Retina (tissue), 1 donor: ENCODE measurements at regions not wholly inside any gene's neighbourhood (a gene's known extent, or its start where the extent isn't known, plus 50 kb on each side); places are given as distances from the start of the nearest gene placed in this dataset.

Source experiments
- DNase-seq: peaks from one replicate; pipeline ENCODE4 v3.0.0-alpha.2; 2016

DNA sequence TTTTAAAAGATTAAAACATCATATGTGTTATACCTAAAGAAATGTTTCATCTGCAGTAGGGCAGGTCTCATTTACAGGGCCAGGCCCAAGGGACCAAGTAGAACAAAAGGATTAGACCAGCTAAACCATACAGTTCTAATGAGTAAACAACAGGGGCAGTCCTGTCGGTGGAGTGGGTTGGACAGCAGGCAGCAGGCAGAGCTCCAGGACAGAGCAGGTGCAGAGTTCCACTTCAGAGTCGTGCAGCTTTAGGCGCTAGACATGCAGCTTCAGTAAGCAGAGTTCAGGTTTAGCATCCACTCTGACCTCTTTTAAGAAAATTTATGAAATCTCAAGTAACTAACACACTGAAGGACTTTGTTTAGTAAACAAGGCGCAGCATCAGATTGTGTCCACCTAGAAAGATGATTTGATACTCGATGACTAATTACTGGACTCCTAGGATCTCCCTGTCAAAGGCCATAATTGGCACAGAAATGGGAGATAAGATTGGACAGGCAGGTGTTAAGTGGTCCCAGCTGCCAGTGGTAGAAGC, 487.7 kb upstream of the INTU start:
- peak; percentile 38 for DNase-seq

DNA sequence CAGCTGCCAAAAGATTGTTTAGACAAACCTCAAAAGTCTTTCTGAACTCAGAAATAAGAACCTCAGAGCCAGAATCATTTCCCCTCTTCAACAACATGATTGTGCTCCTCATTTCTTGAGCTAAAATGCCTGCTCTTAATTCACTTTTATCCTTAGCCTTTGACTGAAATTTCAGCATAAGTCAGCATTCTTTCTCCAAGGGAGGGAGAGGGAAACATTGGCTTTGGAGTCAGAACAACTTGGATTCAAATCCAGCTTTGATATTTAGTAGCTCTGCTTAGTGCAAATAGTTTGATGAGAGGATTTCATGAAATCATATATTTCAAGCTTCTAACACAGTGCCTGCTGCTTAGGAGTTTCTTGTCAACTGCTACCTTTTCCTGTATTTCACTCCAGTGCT, 484.6 kb upstream of the INTU start:
- no peak for DNase-seq

DNA sequence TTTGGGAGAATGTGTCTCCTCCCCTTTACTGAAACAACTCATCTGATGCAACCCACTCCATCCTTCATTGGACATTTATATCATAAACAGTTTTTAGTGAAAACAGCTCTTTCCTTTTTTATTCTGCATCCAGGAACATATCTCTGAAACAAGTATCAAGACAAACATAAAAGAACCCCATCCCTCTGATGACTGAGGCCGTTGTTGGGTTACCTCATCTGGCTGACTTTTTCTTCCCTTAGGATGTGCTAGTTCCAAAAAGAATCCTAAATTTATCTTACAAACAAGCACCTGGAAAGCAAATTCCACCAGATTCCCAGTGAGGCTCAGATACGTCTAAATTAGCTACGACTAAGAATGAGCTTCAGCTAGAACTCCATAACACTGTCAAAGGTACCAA, 483.7 kb upstream of the INTU start:
- no peak for DNase-seq

DNA sequence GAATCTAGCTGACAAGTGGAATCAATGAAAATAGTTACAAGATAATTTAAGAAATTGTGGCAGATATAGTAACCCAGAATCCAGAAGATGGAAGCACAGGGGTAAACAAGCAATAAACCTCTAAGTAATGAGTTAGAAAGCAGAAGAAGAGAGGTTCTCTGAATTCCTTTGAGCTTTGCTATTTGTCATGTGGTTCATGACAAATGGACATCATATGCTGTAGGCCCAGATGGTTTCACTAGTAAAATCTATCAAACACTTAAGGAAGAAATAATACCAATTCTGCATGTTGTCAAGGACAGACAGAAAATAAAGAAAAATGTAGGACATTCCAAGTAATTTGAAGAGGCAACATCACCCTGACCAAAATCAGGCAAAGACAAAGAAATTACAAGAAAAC, 480.8 kb upstream of the INTU start:
- no peak for DNase-seq

DNA sequence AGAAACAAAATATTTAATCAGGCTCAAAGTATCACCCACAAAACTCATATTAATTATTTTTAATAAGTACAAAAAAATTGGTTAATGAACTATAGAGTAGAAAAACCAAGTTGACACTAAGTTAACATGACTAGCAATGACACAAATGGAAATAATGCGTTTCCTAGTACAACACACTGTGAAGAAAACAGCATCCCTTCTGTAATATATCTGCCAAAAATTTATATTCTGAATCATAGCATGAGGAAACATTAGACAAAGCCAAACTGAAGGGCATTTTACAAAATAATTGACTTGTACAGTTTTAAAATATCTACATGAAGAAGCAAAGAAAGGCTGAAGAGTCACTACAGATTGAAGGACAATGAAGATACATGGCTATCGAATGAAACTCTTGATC, 477.6 kb upstream of the INTU start:
- no peak for DNase-seq

DNA sequence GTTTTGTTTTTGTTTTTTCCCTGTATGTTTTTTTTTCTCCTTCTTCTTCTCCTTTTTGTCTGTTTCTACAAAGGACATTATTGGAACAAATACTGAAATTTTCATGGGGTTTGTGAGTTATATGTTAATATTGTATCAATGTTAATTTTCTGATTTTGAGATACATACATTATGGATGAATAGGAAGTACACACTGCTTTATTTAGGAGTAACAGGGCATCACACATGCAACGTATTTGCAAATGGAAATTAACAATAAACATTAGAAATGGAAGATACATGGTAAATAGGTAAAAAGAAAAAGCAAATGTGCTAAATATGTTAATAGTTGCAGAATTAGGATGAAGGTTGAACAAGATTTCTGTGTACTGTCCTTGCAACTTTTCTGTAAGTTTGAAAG, 477.2 kb upstream of the INTU start:
- no peak for DNase-seq

DNA sequence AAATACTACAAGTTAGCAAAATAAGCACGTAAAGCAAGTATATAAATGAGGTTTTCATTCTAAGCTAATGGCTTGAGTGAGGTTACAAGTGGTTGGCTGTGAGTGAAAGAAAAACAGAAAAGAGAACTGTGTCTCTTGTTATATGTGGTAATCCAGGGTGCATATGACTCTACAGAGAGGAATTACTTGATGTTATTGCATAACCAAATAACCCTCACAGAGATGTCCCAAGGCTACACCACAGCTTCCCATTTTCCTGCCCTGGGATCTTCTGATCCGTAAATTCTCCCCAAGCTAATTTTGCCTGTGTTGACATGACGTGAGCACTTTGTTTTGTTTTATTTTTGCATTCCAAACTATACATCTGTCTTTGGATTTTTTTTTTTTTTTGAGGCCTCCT, 470.0 kb upstream of the INTU start:
- no peak for DNase-seq

DNA sequence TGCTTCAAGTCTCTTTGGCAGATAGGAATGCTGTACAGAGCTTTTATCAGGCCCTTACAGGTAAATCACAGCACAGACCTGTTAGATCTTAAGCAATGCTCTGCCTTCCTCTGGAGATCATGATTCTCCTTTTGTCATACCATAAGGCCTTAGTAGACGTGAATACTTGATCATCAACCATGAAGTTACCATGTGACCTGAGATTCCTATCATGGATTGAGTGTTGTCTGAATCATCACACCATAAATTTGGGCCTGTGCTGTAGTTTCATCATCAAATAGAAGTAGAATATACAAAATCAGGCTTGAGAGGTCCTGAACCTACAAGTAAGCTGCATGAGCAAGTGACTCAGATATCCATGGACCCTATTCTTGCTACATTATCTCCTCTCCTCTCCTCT, 466.8 kb upstream of the INTU start:
- no peak for DNase-seq

DNA sequence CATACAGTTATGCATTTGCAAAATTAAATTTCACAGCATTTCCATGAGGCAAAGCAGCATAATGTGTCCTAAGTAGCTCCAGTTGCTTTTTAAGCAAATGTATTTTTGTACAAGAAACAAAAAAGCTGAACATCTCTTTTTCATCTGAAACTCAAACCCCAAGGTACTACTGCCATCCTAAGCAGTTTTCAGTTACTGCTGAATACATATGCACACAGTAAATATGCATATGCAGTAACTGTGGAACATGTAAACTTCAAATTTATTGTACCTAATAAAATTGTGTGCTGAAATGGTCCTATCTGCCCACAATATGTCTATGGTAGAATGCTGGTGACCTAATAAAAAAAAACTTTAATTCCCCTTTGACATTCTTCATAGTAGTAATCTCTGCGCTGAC, 458.6 kb upstream of the INTU start:
- DNase-seq, result no peak

DNA sequence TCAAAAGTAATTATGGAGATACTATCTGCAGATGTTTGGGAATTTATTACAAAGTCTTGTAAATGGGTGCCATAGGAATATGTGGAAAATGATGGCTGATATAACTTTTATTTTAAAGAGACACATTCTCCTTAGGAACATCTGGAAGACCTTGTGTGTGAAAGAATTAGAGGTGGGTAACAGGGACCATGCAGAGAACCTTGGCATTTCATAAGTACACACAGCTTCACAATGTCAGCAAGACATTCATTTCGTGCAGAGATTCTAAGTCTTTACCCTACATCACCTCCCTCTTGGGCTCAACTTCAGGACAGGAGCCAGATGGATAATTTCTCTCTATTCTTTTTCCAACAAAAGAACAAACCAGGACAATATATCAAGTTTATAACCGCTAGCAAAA, 458.1 kb upstream of the INTU start:
- no peak for DNase-seq

DNA sequence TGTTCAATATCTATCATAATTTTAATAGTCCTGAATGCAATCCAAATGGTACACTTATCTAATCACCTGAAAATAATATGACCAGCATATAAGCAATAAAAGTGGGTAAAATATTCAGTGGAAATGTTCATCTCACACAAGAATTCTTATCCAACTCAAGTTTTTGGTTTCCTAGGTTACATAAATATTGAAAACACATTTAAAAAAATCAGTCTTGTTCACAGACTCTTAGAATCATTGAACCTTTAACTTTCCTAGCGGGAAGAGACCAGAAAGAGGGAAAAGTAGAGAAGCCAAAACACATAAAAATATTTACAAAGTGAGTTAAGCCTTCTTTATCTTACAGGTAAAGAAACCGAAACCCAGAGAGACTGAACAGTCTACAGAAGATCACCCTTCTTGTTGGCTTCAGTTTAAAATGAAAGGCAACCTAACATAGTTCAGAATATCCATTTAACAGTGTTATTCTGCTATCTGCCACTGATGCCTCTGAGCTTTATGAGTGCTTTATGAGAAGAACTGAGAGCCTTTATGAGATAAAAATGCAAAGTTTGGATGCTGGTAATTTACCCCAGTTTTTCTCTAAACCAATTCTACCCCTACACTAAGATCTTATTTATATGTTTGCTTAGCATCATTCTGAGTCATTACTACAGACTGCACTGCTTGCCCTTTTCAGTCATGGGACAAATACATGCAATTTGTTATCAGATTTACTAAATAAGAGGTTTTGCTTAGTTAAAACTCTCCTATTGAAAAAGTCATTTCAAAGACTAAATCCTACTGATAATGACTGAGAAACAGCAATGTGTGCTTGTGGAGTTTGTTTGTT, 453.3 kb upstream of the INTU start:
- DNase-seq, result no peak

DNA sequence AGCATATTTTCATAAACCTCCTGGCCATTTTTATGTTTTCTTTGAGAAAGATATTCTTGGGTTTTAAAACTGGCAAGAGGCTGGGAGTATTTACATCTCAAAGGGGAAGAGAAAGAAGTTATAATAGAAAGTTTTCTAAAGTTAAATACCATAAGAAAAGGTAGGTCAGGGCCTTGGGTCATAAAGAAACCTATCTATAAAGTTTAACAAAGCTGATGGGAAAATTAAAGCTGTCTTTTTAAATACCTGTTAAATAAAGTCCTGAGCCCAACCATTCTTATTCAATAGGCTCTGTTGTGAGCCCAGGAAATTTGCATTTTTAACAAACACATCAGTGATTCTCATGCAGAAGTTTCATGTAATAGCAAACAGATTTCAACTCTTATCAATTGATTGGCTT, 451.8 kb upstream of the INTU start:
- no peak for DNase-seq

DNA sequence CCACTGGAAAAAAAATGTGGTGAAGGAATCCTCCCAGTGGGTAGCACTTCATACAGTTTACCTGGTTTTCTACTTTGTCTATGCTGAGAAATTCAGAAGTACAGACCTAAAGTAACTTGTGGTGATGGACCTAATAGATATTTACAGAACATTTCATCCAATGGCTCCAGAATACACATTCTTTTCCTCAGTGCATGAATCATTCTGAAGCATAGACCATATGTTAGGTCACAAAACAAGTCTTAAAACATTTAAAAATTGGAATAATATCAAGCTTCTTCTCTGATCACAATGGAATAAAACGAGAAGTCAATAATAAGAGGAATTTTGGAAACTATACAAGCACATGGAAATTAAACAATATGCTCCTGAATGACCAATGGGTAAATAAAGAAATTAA, 450.1 kb upstream of the INTU start:
- DNase-seq, result no peak

DNA sequence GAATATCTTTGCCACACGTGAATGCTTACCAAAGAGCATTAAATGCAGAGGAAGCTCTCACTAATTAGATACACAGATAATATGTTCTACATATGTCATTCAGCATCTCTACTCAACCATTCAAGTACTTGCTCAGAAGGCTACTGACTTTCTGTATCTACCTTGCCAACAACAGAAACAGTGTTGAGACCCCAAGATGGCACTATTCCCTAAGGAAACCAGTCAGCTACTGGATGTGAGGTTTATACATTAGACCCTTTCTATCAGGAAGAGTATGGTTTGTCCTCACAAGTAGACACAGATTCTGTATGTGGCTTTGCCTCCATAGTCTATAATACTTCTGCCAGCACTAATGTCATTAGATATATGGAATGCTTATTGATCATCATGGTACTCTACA, 443.9 kb upstream of the INTU start:
- DNase-seq, result no peak

DNA sequence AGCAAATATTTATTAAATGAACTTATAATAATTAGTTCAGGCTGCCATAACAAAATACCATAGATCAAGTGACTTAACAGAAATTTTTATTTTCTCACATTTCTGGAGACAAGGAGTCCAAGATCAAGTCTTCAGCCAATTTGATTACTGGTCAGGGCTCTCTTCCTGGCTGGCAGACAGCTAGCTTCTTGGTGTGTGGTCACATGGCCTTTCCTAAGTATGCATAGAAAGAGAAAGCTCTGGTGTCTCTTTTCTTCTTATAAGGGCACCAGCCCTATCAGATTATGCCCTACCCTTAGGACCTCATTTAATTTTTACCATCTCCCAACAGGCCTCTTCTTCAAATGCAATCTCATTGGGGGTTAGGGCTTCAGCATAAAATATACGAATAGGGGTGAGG, 438.5 kb upstream of the INTU start:
- no peak for DNase-seq

DNA sequence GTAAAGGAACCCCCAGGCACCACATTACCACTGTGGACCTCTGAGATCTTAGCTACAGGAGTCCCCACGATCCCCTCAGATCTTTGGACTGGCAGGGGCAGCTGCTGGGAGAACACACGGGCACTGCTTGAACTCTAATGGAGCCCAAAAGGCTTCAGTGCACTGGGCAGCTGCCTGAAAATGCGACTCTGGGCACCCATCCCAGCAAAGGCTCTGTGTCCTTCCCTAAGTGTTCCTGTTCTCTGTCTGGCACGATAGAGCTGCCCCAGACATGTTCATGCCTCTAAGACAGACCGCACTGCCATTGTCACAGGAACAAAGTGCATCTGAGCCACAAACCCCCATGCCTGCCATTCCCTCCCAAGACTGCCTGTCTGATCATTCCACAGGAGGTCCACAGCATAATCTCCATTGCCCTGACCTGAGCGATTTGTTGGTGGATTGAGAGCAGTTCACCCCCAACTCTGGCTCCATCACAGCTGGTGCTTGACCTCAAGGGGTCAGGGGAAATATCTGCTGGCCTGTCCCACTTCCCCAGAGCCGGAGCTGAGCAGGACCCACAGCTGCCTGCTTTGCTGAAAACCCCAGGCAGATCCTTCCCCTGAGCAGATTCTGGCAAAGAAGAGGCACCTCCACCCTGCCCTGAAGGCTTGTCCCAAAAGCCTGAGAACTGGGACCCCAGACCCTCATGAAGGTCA, 436.0 kb upstream of the INTU start:
- no peak for DNase-seq

DNA sequence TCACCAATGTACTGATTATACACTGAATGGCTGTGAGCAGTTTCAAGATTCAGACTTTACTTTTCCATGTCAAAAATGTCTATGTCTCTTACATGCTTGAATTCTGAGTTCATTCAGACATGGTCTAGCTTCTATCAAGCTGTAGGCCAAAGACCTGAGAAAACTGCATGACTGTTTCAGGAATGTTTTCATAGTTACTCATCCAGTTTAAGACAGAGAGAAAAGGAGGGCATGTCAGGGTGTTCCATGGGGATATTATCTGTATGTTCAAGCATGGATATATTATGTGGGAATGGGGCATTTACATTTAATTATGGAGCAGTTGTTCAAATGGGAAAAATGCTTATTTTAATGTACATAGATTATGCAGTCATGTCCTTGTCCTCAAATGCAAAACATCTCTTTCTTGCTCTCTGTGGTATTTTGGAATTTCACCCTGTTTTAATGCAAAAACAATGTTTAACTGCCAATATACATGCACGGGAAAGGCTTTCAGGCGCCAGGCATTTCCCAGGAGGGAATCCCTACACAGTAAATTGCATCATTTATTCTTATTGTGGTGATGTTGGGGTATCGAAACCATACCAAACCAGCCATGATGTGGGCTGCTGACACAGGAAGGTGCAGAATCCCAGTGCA, 429.1 kb upstream of the INTU start:
- no peak for DNase-seq

DNA sequence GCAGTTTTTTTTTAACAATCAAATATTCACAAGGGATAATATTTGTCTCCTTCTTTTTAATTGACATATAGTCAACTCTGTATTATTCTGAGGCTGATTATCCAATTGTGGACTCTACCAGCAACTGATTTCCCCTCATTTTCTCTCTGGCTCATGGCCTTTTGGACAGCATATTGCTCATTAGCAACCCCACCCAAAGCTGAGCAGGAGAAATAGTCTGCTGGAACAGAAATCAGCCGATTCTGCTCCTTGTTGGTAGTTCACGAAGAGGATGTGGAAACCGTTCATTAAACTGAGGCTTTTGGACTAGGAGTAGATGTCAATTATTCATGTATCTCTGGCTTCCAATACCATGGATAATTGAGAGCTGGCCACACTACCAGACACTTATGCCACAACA, 428.4 kb upstream of the INTU start:
- DNase-seq, result no peak

DNA sequence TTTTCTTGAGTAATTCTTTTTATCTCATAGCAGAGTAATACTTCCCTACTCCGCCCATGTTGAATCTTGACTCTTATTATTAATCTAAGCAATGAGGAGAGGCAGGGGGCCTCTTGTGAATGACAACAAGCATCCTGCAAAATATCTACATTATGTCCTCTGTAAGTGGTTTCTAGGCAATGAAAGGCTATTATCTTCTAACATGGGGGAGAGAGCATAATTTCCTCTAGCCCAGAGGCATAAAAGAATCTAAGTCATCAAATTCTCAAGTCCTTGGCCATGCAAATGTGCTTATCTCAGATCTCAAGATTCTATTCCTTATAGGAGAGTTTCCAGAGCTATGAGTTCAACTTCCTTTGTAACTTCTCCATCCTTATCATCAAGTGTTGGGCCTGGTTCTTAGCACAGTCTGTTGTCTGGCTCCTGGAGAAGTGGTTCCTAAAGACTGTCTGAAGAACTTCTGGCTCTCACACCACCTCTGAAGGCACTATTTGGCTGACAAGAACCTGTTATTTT, 423.1 kb upstream of the INTU start:
- DNase-seq, result no peak

DNA sequence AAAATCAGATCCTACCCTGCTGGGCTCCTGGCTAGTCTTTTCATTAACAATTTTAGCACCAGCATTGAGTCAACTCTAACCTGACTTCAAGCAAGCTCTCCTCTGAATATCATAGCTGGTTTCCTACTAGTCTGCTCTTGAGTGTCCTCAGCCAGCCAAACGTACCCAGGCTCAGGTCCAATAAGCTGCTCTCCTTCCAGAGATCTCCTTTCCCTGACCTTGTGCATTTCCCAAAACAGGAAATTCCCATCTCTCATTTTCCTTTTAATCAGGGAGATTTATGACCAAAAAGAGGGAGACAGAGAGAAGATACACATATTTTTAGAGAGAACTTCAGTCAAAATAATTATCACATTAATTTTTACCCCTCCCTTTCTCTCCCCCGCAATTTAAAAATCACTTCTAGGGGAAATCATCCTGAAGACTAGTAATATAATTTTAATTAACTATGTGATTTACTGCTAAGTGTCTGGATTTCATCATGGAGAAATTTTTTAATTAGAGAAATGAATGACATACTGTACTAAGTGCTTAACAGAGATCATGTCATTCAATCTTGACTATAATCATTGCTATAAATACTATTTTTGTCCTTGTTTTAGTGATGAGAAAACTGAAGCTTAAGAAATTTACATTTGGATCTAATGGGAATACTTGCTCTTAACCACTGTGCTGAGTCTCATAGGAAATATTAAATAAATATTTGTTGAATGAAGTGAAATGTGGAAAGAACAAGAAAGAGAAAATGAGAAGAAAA, 421.7 kb upstream of the INTU start:
- DNase-seq, result no peak

DNA sequence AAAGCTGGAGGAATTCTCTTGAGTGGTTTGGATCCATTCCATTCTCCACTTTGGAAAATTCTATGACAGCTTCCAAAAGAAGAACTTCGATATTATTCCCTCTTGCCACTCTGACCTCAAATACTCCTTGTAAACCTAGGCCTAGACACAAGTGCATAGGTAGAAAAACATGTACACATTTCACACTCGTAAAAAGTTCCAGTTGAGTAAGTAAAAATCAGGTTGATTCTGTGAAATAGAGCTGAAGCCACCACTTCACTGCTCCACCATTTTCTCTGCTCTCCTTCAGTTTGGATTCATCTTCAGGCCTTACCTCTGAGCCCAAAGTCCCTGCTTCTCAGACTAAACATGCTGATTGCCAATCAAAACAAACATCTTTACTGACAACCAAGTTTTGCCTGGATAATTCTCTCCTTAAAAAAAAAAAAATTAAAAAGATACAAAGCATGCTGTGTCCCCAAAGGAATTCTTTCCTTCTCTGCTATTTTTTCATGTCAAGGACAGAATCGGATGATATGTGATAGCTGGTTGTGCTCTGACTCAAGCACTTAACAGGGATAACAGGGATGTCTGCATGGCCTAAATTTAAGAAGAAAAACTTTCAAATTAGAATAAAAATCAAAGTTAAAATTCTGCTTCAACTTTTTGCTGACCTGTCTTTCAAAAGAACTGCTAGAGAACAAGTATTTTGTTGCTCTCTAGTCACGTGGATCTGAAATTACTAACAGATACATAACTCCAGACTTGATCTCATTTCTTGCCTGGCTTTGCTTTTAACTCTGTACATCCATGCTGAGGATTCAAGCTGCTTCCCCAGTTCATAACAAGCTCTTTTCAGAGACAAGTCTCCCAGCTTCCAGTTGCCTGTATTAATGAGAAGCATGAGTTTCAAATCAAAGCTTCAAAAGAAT, 420.9 kb upstream of the INTU start:
- DNase-seq, result no peak

DNA sequence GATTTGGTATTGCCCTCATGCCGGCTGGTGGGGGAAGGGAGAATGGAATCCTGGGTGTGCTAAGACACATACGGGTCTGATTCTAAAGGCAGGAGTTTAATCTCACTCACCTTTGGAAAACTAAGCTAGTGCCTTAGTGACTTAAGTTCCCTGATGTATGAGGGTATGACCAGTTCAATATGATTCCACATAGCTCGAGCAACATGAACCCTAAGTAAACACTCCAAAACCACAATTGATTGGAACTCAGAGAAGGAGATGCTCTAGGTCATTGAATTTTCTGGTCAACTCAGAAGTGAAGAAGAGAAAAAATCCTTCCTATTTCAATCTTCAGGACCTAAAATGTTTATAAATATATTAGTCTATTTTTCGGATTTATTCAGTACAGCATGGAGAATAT, 420.1 kb upstream of the INTU start:
- DNase-seq, result no peak
